Panc1 (cell line): ENCODE measurements at regions not wholly inside any gene's neighbourhood (a gene's known extent, or its start where the extent isn't known, plus 50 kb on each side); places are given as distances from the start of the nearest gene placed in this dataset.

Experiments
- SIN3A ChIP-seq: IDR thresholded peaks from 2 replicates; pipeline ENCODE4 v1.6.1; 2012; ENCODE audit warnings: low read depth, mild to moderate bottlenecking, low read length, moderate library complexity, borderline replicate concordance; ENCODE audit not compliant: insufficient read depth
- TF ChIP-seq, protein P1 (sequence below): fragments of 450-650 bp; IDR thresholded peaks from 2 replicates; pipeline ENCODE4 v1.5.1; 2017; ENCODE audit warnings: mild to moderate bottlenecking

DNA sequence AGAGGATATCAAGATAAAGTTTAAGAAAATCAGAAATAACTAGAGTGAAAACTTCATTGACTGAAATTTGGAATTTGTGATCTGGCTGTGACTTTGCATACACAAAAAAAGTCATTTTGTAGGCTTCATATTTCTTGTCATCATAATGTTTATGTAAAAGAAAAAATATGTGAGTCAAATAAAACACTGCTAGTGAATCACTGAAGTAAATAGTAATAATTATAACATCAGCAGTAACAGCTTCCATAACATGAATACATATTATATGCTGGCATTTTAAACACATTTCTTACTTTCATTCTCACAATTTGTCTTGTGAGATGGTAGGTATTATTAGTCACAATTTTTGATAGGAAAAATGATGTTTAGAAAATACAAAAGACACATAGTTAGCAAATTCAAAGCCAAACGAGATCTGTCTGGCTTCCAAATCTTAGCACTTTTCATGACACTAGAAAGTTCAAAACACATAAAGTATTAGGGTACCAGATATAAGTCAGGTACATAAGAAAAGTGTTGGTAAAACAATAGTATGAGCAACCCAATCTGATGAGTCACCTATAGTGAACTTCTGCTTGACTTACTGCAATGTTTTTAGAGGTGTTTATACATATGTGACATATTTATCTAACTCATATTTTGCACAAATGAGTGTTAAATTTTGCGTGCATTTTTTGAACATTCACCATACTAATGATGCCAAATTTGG, 241.0 kb upstream of the SNX7 start:
- no peak for TF ChIP-seq SIN3A
- TF ChIP-seq, protein P1, sequence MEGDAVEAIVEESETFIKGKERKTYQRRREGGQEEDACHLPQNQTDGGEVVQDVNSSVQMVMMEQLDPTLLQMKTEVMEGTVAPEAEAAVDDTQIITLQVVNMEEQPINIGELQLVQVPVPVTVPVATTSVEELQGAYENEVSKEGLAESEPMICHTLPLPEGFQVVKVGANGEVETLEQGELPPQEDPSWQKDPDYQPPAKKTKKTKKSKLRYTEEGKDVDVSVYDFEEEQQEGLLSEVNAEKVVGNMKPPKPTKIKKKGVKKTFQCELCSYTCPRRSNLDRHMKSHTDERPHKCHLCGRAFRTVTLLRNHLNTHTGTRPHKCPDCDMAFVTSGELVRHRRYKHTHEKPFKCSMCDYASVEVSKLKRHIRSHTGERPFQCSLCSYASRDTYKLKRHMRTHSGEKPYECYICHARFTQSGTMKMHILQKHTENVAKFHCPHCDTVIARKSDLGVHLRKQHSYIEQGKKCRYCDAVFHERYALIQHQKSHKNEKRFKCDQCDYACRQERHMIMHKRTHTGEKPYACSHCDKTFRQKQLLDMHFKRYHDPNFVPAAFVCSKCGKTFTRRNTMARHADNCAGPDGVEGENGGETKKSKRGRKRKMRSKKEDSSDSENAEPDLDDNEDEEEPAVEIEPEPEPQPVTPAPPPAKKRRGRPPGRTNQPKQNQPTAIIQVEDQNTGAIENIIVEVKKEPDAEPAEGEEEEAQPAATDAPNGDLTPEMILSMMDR, result no peak
